ENCODE measurements at regions not wholly inside any gene's neighbourhood (a gene's known extent, or its start where the extent isn't known, plus 50 kb on each side); places are given as distances from the start of the nearest gene placed in this dataset.

GRCh38 chr16:64403352-64403751 lies 718.5 kb downstream of the CDH11 start:
- no peak for DNase-seq (ENCODE audit: low read depth in 1 of 2, low spot score in 1 of 2)
- Histone ChIP-seq H3K27ac (replicated peaks) (no peak overlapping the region), H3K27me3 (ENCODE audit: insufficient read depth, poor library complexity, severe bottlenecking) (no peaks in the 10 kb centered on the region), H3K4me3 (replicated peaks; ENCODE audit: insufficient read depth, low read length) (no peak overlapping the region)
- TF ChIP-seq GABPA (IDR thresholded peaks at IDR 0.05; ENCODE audit: low read depth) (no peak), REST (IDR thresholded peaks at IDR 0.05; ENCODE audit: insufficient replicate concordance, low read depth) (no peak), SPI1 (IDR thresholded peaks at IDR 0.05; ENCODE audit: borderline replicate concordance, low read depth) (no peak), POLR2AphosphoS5 (IDR thresholded peaks at IDR 0.05; ENCODE audit: low read depth) (no peak), CTCF (IDR thresholded peaks at IDR 0.05; ENCODE audit: insufficient read depth, low read length) (no peak)

GRCh38 chr16:64398793-64399192 lies 723.1 kb downstream of the CDH11 start:
- no peaks in the 10 kb centered on the region for H3K27me3 ChIP-seq (ENCODE audit: insufficient read depth, poor library complexity, severe bottlenecking)
- no peak overlapping the region for H3K4me3 ChIP-seq (replicated peaks; ENCODE audit: insufficient read depth, low read length)
- H3K27ac ChIP-seq (replicated peaks) = no peak overlapping the region
- DNase-seq (ENCODE audit: low read depth in 1 of 2, low spot score in 1 of 2) = no peak
- TF ChIP-seq SPI1 (IDR thresholded peaks at IDR 0.05; ENCODE audit: borderline replicate concordance, low read depth) = no peak
- TF ChIP-seq REST (IDR thresholded peaks at IDR 0.05; ENCODE audit: insufficient replicate concordance, low read depth) = no peak
- TF ChIP-seq CTCF (IDR thresholded peaks at IDR 0.05; ENCODE audit: insufficient read depth, low read length) = no peak

- no peak for DNase-seq (ENCODE audit: low read depth in 1 of 2, low spot score in 1 of 2)
- TF ChIP-seq GABPA (IDR thresholded peaks at IDR 0.05; ENCODE audit: low read depth) = no peak
- TF ChIP-seq SPI1 (IDR thresholded peaks at IDR 0.05; ENCODE audit: borderline replicate concordance, low read depth) = no peak
- TF ChIP-seq REST (IDR thresholded peaks at IDR 0.05; ENCODE audit: insufficient replicate concordance, low read depth) = no peak
- TF ChIP-seq POLR2AphosphoS5 (IDR thresholded peaks at IDR 0.05; ENCODE audit: low read depth) = no peak
- no peak for TF ChIP-seq CTCF (IDR thresholded peaks at IDR 0.05; ENCODE audit: insufficient read depth, low read length)
- no peak overlapping the region for H3K27ac ChIP-seq (replicated peaks)
These were observed 723.8 kb downstream of the CDH11 start for GRCh38 chr16:64397945-64398508.

More at GRCh38 chr16:64397945-64398508, 723.8 kb downstream of the CDH11 start:
- Histone ChIP-seq H3K27me3 (ENCODE audit: insufficient read depth, poor library complexity, severe bottlenecking) (no peaks in the 10 kb centered on the region), H3K4me3 (replicated peaks; ENCODE audit: insufficient read depth, low read length) (no peak overlapping the region)

Data from HL-60 (cell line).